Right cardiac atrium (tissue), 5 donors: ENCODE measurements at regions not wholly inside any gene's neighbourhood (a gene's known extent, or its start where the extent isn't known, plus 50 kb on each side); places are given as distances from the start of the nearest gene placed in this dataset.

Experiments
- ATAC-seq, 2 donors: fragments of 200-7000 bp; cut with Tn5 transposase; one replicate each; pipeline versions ENCODE4 v1.8.0 to v1.9.1; 2020; ENCODE audit warnings: moderate library complexity in 2 of 2, mild to moderate bottlenecking in 1 of 2
- DNase-seq, 3 donors: peaks; one replicate each; pipeline ENCODE4 v3.0.0-alpha.2; 2020
- H3K27ac ChIP-seq: one replicate; pipeline ENCODE4 v1.5.1; 2013; ENCODE audit warnings: mild to moderate bottlenecking, low read length, control low read depth, moderate library complexity
- H3K27me3 ChIP-seq: one replicate; pipeline ENCODE4 v1.6.1; 2013; ENCODE audit not compliant: control insufficient read depth, insufficient read depth
- H3K4me1 ChIP-seq: one replicate; pipeline ENCODE4 v1.6.1; 2013; ENCODE audit warnings: low read length; ENCODE audit not compliant: control insufficient read depth, insufficient read depth
- H3K4me3 ChIP-seq: one replicate; pipeline ENCODE4 v1.5.1; 2013; ENCODE audit warnings: low read length, control low read depth
- H3K9me3 ChIP-seq: one replicate; pipeline ENCODE4 v1.6.1; 2013; ENCODE audit warnings: low read length; ENCODE audit not compliant: control insufficient read depth
- WGBS: extraction: QIAGEN DNeasy Blood & Tissue Kit; methylation state at CpG from one replicate; pipeline ENCODE4 v1.1.7; 2013; 5-methylcytosine and 5-hydroxymethylcytosine counted together
- intact Hi-C, 4 donors: fragments of 100-400 bp; cut with DNase I; formaldehyde crosslinking; loops; one replicate each; pipeline versions ENCODE4 v1.11.0 to v1.14.0; 2022 to 2023
- donor health status: healthy with polysubstance abuse.
- donor health status: DM: no; HTN: yes; CAD: no.
- donor health status: DM: no; HTN: no; CAD: no.
- donor health status: DM: no; HTN: yes; CAD: no; lungs with severe emphysema.
- donor health status: DM: yes; HTN: yes; CAD: no.

- ATAC-seq: no peak
- Histone ChIP-seq H3K27me3 (no peaks in the 10 kb centered on the region), H3K27ac (no peak overlapping the region), H3K9me3 (no peaks in the 10 kb centered on the region), H3K4me1 (no peaks in the 10 kb centered on the region), H3K4me3 (no peak overlapping the region)
- intact Hi-C loops: no loop called here
- WGBS: 44% methylated on average over 2 of the region's 2 CpGs
- no peak for DNase-seq
Measured at GRCh38 chr4:170748975-170749374, 659.2 kb upstream of the AADAT start.

- intact Hi-C loops: no loop called here
- 85% methylated on average over 13 of the region's 13 CpGs for WGBS
- no peak overlapping the region for H3K27ac ChIP-seq
- no peaks in the 10 kb centered on the region for H3K9me3 ChIP-seq
- ATAC-seq (no peak), DNase-seq (no peak)
- no peaks in the 10 kb centered on the region for H3K4me1 ChIP-seq
- no peaks in the 10 kb centered on the region for H3K27me3 ChIP-seq
- no peak overlapping the region for H3K4me3 ChIP-seq
Measured at GRCh38 chr4:170743633-170744032, 653.9 kb upstream of the AADAT start.

GRCh38 chr4:170741856-170742255, 652.1 kb upstream of the AADAT start:
- 79% methylated on average over 4 of the region's 4 CpGs for WGBS
- intact Hi-C loops: no loop called here
- H3K27ac ChIP-seq: no peak overlapping the region
- no peak overlapping the region for H3K4me3 ChIP-seq
- DNase-seq (no peak), ATAC-seq (no peak)
- no peaks in the 10 kb centered on the region for H3K4me1 ChIP-seq
- no peaks in the 10 kb centered on the region for H3K9me3 ChIP-seq
- no peaks in the 10 kb centered on the region for H3K27me3 ChIP-seq

GRCh38 chr4:170736710-170737109, 647.0 kb upstream of the AADAT start:
- no peak for DNase-seq
- no peaks in the 10 kb centered on the region for H3K27me3 ChIP-seq
- no peak overlapping the region for H3K27ac ChIP-seq
- no peak overlapping the region for H3K4me3 ChIP-seq
- intact Hi-C loops: no loop called here
- no peaks in the 10 kb centered on the region for H3K9me3 ChIP-seq
- no peaks in the 10 kb centered on the region for H3K4me1 ChIP-seq
- ATAC-seq: no peak

- Histone ChIP-seq H3K4me1 (no peaks in the 10 kb centered on the region), H3K27me3 (no peaks in the 10 kb centered on the region), H3K27ac (no peak overlapping the region), H3K4me3 (no peak overlapping the region), H3K9me3 (no peaks in the 10 kb centered on the region)
- 65% methylated on average over 3 of the region's 3 CpGs for WGBS
- DNase-seq (no peak), ATAC-seq (no peak)
- intact Hi-C loops: no loop called here
Measured at GRCh38 chr4:170729897-170730296, 640.1 kb upstream of the AADAT start.

GRCh38 chr4:170729236-170729635, 639.5 kb upstream of the AADAT start:
- ATAC-seq (no peak), DNase-seq (no peak)
- Histone ChIP-seq H3K4me1 (no peaks in the 10 kb centered on the region), H3K9me3 (no peaks in the 10 kb centered on the region), H3K27me3 (no peaks in the 10 kb centered on the region), H3K4me3 (no peak overlapping the region), H3K27ac (no peak overlapping the region)
- 47% methylated on average over 4 of the region's 4 CpGs for WGBS
- intact Hi-C loops: no loop called here

GRCh38 chr4:170724191-170724590, 634.4 kb upstream of the AADAT start:
- Histone ChIP-seq H3K27ac (no peak overlapping the region), H3K27me3 (no peaks in the 10 kb centered on the region), H3K4me3 (no peak overlapping the region), H3K4me1 (no peaks in the 10 kb centered on the region), H3K9me3 (no peaks in the 10 kb centered on the region)
- no peak for DNase-seq
- ATAC-seq: no peak
- intact Hi-C loops: no loop called here
- WGBS: 68% methylated on average over 1 of the region's 1 CpG

GRCh38 chr4:170723171-170723570, 633.4 kb upstream of the AADAT start:
- H3K27ac ChIP-seq: no peak overlapping the region
- ATAC-seq (no peak), DNase-seq (no peak)
- no peak overlapping the region for H3K4me3 ChIP-seq
- H3K9me3 ChIP-seq: no peaks in the 10 kb centered on the region
- H3K27me3 ChIP-seq: no peaks in the 10 kb centered on the region
- H3K4me1 ChIP-seq: no peaks in the 10 kb centered on the region
- WGBS: 76% methylated on average over 2 of the region's 2 CpGs
- intact Hi-C loops: no loop called here

GRCh38 chr4:170721812-170722373, 632.1 kb upstream of the AADAT start:
- intact Hi-C loops: no loop called here
- DNase-seq: no peak
- WGBS: 54% methylated on average over 1 of the region's 1 CpG
- Histone ChIP-seq H3K4me3 (no peak overlapping the region), H3K4me1 (no peaks in the 10 kb centered on the region), H3K9me3 (no peaks in the 10 kb centered on the region), H3K27ac (no peak overlapping the region), H3K27me3 (no peaks in the 10 kb centered on the region)
- no peak for ATAC-seq

GRCh38 chr4:170716868-170717267, 627.1 kb upstream of the AADAT start:
- Histone ChIP-seq H3K27me3 (no peaks in the 10 kb centered on the region), H3K4me3 (no peak overlapping the region), H3K9me3 (no peaks in the 10 kb centered on the region), H3K27ac (no peak overlapping the region), H3K4me1 (no peaks in the 10 kb centered on the region)
- no peak for ATAC-seq
- intact Hi-C loops: no loop called here
- WGBS: 84% methylated on average over 1 of the region's 1 CpG
- DNase-seq: no peak

GRCh38 chr4:170705907-170706306, 616.2 kb upstream of the AADAT start:
- no peak overlapping the region for H3K27ac ChIP-seq
- 84% methylated on average over 3 of the region's 3 CpGs for WGBS
- intact Hi-C loops: no loop called here
- H3K27me3 ChIP-seq: no peaks in the 10 kb centered on the region
- no peak for DNase-seq
- no peaks in the 10 kb centered on the region for H3K4me1 ChIP-seq
- no peak for ATAC-seq
- H3K4me3 ChIP-seq: no peak overlapping the region
- H3K9me3 ChIP-seq: no peaks in the 10 kb centered on the region

GRCh38 chr4:170700064-170700463, 610.3 kb upstream of the AADAT start:
- WGBS: 84% methylated on average over 5 of the region's 5 CpGs
- no peak for DNase-seq
- H3K4me3 ChIP-seq: no peak overlapping the region

More at GRCh38 chr4:170700064-170700463, 610.3 kb upstream of the AADAT start:
- intact Hi-C loops: no loop called here
- H3K27me3 ChIP-seq: no peaks in the 10 kb centered on the region
- H3K27ac ChIP-seq: no peak overlapping the region
- H3K4me1 ChIP-seq: no peaks in the 10 kb centered on the region
- ATAC-seq: no peak
- H3K9me3 ChIP-seq: no peaks in the 10 kb centered on the region
